Memory B cell (primary cell): ENCODE measurements at regions not wholly inside any gene's neighbourhood (a gene's known extent, or its start where the extent isn't known, plus 50 kb on each side); places are given as distances from the start of the nearest gene placed in this dataset.

ENCODE experiments used
- ATAC-seq: fragments of 150-1000 bp; cut with Tn5 transposase; 2 replicates; pipeline ENCODE4 v1.10.0; 2021; ENCODE audit warnings: low read depth, mild to moderate bottlenecking, moderate library complexity
- DNase-seq, 2 donors: peaks; one replicate each; pipeline ENCODE4 v3.0.0; 2022; ENCODE audit warnings: low spot score in 2 of 2
- H3K27ac Mint-ChIP-seq: one replicate; pipeline ENCODE4 v1.8.0; 2022; ENCODE audit warnings: mild to moderate bottlenecking, moderate library complexity, mixed read lengths
- H3K27me3 Mint-ChIP-seq: one replicate; pipeline ENCODE4 v1.8.0; 2022; ENCODE audit warnings: mixed read lengths
- H3K36me3 Mint-ChIP-seq: one replicate; pipeline ENCODE4 v1.8.0; 2022; ENCODE audit warnings: mild to moderate bottlenecking, mixed read lengths
- H3K4me1 Mint-ChIP-seq: one replicate; pipeline ENCODE4 v1.8.0; 2022; ENCODE audit warnings: mixed read lengths
- H3K4me3 Mint-ChIP-seq: one replicate; pipeline ENCODE4 v1.8.0; 2022; ENCODE audit warnings: mild to moderate bottlenecking, moderate library complexity, mixed read lengths
- H3K9me3 Mint-ChIP-seq: one replicate; pipeline ENCODE4 v1.8.0; 2022; ENCODE audit warnings: mixed read lengths

- no peak for ATAC-seq
- H3K27me3 Mint-ChIP-seq = peaks cover 11% of the 10 kb centered on the region
- H3K36me3 Mint-ChIP-seq = no peaks in the 10 kb centered on the region
- no peak overlapping the region for H3K27ac Mint-ChIP-seq
- no peaks in the 10 kb centered on the region for H3K4me1 Mint-ChIP-seq
- H3K4me3 Mint-ChIP-seq = no peak overlapping the region
- DNase-seq = no peak
- peaks cover 6% of the 10 kb centered on the region for H3K9me3 Mint-ChIP-seq
Measured at GRCh38 chr2:236738896-236739295, 169.3 kb downstream of the ACKR3 start.

GRCh38 chr2:236739663-236740062, 170.0 kb downstream of the ACKR3 start:
- ATAC-seq (no peak), DNase-seq (no peak)
- peaks cover 11% of the 10 kb centered on the region for H3K27me3 Mint-ChIP-seq
- H3K4me3 Mint-ChIP-seq = no peak overlapping the region
- no peaks in the 10 kb centered on the region for H3K4me1 Mint-ChIP-seq
- H3K9me3 Mint-ChIP-seq = peaks cover 6% of the 10 kb centered on the region
- no peak overlapping the region for H3K27ac Mint-ChIP-seq
- H3K36me3 Mint-ChIP-seq = no peaks in the 10 kb centered on the region

DNA sequence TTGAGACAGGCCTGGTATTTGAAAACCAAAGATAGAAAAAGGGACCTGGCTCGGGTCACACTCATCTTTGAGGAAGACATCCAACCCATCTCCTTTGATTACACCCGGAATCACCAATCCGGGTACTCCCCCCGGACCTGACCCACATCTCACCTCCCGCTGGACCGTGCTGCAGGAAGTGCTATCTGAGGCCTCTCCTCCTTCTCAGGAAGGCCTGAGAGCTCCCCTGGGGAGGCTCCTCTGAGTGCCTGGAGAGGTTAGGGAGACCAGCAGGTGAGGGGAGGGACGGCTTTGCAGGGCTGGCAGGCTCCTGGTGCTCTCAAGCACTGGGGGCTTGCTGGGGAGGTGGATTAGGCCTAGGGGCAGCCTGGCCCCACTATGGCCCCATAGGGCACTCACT, 170.9 kb downstream of the ACKR3 start:
- no peak for DNase-seq
- Mint-ChIP-seq H3K4me3 (no peak overlapping the region), H3K27ac (no peak overlapping the region), H3K4me1 (no peaks in the 10 kb centered on the region), H3K27me3 (peaks cover 11% of the 10 kb centered on the region), H3K9me3 (peaks cover 6% of the 10 kb centered on the region), H3K36me3 (no peaks in the 10 kb centered on the region)
- no peak for ATAC-seq

GRCh38 chr2:236743039-236743920, 173.7 kb downstream of the ACKR3 start:
- Mint-ChIP-seq H3K27ac (no peak overlapping the region), H3K4me1 (peaks cover 2% of the 10 kb centered on the region), H3K27me3 (peaks cover 13% of the 10 kb centered on the region), H3K36me3 (no peaks in the 10 kb centered on the region), H3K4me3 (no peak overlapping the region), H3K9me3 (peaks cover 6% of the 10 kb centered on the region)
- DNase-seq = no peak
- ATAC-seq = no peak

- DNase-seq (no peak), ATAC-seq (no peak)
- no peak overlapping the region for H3K27ac Mint-ChIP-seq
- peaks cover 9% of the 10 kb centered on the region for H3K27me3 Mint-ChIP-seq
- H3K9me3 Mint-ChIP-seq = peaks cover 2% of the 10 kb centered on the region
- peaks cover 2% of the 10 kb centered on the region for H3K4me1 Mint-ChIP-seq
- no peak overlapping the region for H3K4me3 Mint-ChIP-seq
- no peaks in the 10 kb centered on the region for H3K36me3 Mint-ChIP-seq
Measured at GRCh38 chr2:236743921-236744280, 174.3 kb downstream of the ACKR3 start.

DNA sequence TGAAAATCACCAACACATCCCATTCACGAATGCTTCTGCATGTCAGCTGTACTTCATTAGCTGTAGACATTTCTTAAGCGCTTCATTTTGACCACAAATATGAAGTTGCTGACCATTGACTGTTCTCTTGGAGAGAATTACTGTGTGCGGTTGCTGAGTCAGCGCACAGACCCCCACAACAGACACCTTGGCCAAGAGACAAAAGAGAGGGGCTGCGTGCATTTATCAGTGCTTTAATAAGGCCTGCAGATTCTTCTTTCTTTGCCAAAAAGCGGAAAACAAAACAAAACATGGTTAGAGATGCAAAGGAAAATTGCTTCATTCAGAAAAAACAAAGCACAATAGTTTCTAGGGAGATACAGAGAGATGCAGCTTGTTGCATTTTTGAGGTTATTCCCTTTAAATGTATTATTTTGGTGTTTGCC, 174.7 kb downstream of the ACKR3 start:
- Mint-ChIP-seq H3K9me3 (peaks cover 1% of the 10 kb centered on the region), H3K27me3 (peaks cover 7% of the 10 kb centered on the region), H3K36me3 (no peaks in the 10 kb centered on the region), H3K27ac (no peak overlapping the region), H3K4me3 (no peak overlapping the region), H3K4me1 (peaks cover 2% of the 10 kb centered on the region)
- DNase-seq (no peak), ATAC-seq (no peak)

DNA sequence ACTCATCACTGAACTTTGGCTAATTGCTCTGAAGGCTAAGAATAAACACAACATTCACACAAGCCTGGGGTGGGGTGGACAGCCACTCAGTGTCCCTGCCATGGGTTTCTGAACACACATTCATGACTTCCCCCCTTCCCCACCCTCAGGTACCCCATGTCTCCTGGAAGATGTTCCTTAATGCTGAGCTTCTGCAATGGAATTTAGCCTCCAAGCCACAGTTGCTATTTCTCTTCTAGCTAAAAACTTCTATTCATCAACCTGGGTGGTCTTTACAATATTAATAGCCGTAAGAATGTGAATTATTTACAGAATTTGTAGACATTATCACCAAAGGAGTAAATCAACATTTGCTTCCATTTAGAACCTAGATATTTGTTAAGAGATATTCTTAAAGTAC, 175.1 kb downstream of the ACKR3 start:
- Mint-ChIP-seq H3K4me1 (peaks cover 2% of the 10 kb centered on the region), H3K27ac (no peak overlapping the region), H3K36me3 (no peaks in the 10 kb centered on the region), H3K27me3 (peaks cover 7% of the 10 kb centered on the region), H3K4me3 (no peak overlapping the region), H3K9me3 (peaks cover 1% of the 10 kb centered on the region)
- ATAC-seq (no peak), DNase-seq (no peak)

GRCh38 chr2:236745420-236746210, 176.0 kb downstream of the ACKR3 start:
- Mint-ChIP-seq H3K9me3 (no peaks in the 10 kb centered on the region), H3K27ac (no peak overlapping the region), H3K4me3 (no peak overlapping the region), H3K36me3 (no peaks in the 10 kb centered on the region), H3K27me3 (peaks cover 6% of the 10 kb centered on the region), H3K4me1 (peaks cover 2% of the 10 kb centered on the region)
- DNase-seq (no peak), ATAC-seq (no peak)

DNA sequence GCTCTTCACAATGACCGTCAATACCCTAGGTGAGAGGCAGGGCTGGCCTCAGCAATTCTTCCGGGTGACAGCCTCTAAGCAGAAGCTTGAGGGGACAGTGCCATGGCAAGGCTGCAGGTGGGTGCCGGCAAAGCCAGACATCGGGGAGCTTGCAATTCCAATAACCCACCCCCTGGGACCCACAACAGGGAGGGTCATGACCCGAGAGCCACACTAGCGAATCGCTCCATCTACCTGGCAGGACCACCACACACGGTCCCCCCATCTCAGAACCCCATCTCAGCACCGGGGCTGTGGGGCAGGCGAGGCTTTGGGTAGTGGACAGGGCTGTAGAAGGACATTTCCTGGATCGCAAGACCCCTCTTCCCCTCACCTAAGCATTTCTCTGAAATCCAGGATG, 177.2 kb downstream of the ACKR3 start:
- H3K4me3 Mint-ChIP-seq = no peak overlapping the region
- H3K27me3 Mint-ChIP-seq = peaks cover 7% of the 10 kb centered on the region

GRCh38 chr2:236747426-236747825, 177.8 kb downstream of the ACKR3 start:
- no peak for ATAC-seq
- no peak overlapping the region for H3K27ac Mint-ChIP-seq
- H3K4me3 Mint-ChIP-seq = no peak overlapping the region
- H3K27me3 Mint-ChIP-seq = peaks cover 6% of the 10 kb centered on the region
- H3K9me3 Mint-ChIP-seq = no peaks in the 10 kb centered on the region
- no peak for DNase-seq
- peaks cover 2% of the 10 kb centered on the region for H3K4me1 Mint-ChIP-seq
- H3K36me3 Mint-ChIP-seq = no peaks in the 10 kb centered on the region

More for the DNA sequence above, 177.2 kb downstream of the ACKR3 start:
- peaks cover 2% of the 10 kb centered on the region for H3K4me1 Mint-ChIP-seq
- H3K9me3 Mint-ChIP-seq = no peaks in the 10 kb centered on the region
- H3K27ac Mint-ChIP-seq = no peak overlapping the region
- DNase-seq = no peak
- no peak for ATAC-seq
- no peaks in the 10 kb centered on the region for H3K36me3 Mint-ChIP-seq

GRCh38 chr2:236747925-236748324, 178.3 kb downstream of the ACKR3 start:
- no peaks in the 10 kb centered on the region for H3K36me3 Mint-ChIP-seq
- H3K4me3 Mint-ChIP-seq = no peak overlapping the region
- H3K9me3 Mint-ChIP-seq = no peaks in the 10 kb centered on the region
- no peak for ATAC-seq
- H3K27me3 Mint-ChIP-seq = peaks cover 6% of the 10 kb centered on the region
- no peak for DNase-seq
- H3K27ac Mint-ChIP-seq = no peak overlapping the region
- peaks cover 2% of the 10 kb centered on the region for H3K4me1 Mint-ChIP-seq

- DNase-seq (no peak), ATAC-seq (no peak)
- Mint-ChIP-seq H3K36me3 (no peaks in the 10 kb centered on the region), H3K9me3 (no peaks in the 10 kb centered on the region), H3K27ac (no peak overlapping the region), H3K4me1 (peaks cover 5% of the 10 kb centered on the region), H3K4me3 (no peak overlapping the region), H3K27me3 (peaks cover 6% of the 10 kb centered on the region)
Measured at GRCh38 chr2:236748385-236748784, 178.8 kb downstream of the ACKR3 start.

- H3K27ac Mint-ChIP-seq = no peak overlapping the region
- no peak overlapping the region for H3K4me3 Mint-ChIP-seq
- H3K27me3 Mint-ChIP-seq = peaks cover 6% of the 10 kb centered on the region
- H3K4me1 Mint-ChIP-seq = peaks cover 7% of the 10 kb centered on the region
- no peaks in the 10 kb centered on the region for H3K9me3 Mint-ChIP-seq
- ATAC-seq = no peak
- no peak for DNase-seq
- H3K36me3 Mint-ChIP-seq = no peaks in the 10 kb centered on the region
Measured at GRCh38 chr2:236748801-236749200, 179.2 kb downstream of the ACKR3 start.

DNA sequence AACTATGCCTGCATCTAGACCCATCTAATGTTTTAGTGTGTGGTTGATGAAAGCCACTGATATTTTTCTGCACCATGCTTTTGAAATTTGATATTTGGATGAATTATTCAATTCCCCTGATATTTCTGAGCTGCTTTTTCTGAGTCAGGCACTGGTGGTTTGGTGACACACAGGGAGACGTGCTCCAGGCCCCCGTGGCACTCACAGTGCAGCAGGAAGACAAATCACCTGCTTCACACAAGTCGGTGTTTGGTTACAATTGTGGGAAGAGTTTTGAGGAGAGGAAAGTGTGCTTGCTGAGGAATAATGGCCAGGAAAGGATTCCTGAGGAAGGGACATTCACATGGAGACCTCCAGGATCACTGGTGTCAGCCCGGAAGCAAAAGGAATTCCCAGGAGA, 179.7 kb downstream of the ACKR3 start:
- H3K36me3 Mint-ChIP-seq = no peaks in the 10 kb centered on the region
- H3K4me3 Mint-ChIP-seq = no peak overlapping the region
- no peak overlapping the region for H3K27ac Mint-ChIP-seq
- peaks cover 7% of the 10 kb centered on the region for H3K4me1 Mint-ChIP-seq
- no peaks in the 10 kb centered on the region for H3K9me3 Mint-ChIP-seq
- DNase-seq = no peak
- ATAC-seq = no peak
- peaks cover 6% of the 10 kb centered on the region for H3K27me3 Mint-ChIP-seq
